ENCODE measurements at regions not wholly inside any gene's neighbourhood (a gene's known extent, or its start where the extent isn't known, plus 50 kb on each side); places are given as distances from the start of the nearest gene placed in this dataset.

DNA sequence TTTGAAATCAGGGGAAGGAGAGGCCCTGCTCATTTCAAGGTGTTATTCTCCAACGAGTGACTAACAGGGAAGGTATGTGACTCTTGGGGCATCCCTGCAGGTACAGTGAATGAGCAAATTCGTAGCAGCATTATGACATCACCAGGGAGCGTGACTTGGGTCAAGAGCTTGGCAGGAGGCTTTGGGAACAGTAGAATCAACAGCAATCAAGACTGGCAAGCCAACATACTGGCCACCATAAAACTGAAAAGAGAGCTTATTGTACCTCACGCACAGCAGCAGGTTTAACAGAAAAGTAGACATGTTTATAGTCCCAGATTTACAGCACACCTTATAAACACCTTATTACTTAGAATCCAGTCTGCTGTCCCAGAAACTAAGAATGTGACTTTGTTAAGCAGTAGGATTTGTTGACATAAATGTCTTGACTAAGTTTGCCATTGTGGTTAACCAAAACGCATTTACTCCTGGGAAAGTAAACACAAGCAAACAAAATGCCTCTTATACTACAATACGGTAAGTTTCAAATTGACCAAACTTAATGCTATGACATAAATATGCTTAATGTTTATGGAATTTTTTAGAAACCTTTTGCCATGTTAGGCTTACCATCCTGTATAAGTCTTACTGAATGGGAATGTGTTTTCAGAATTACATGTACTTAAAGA lies 297.8 kb downstream of the NPR3 start:
- TF ChIP-seq CTCF (IDR thresholded peaks at IDR 0.05 in 4 of 5, conservative IDR thresholded peaks at IDR 0.05 in 1 of 5): no peak
- no peak for TF ChIP-seq POLR2A (IDR thresholded peaks at IDR 0.05)
